ENCODE measurements at regions not wholly inside any gene's neighbourhood (a gene's known extent, or its start where the extent isn't known, plus 50 kb on each side); places are given as distances from the start of the nearest gene placed in this dataset.
A peak's percentile ranks its signal among the peaks of the same experiment; 100 is the strongest.

DNA sequence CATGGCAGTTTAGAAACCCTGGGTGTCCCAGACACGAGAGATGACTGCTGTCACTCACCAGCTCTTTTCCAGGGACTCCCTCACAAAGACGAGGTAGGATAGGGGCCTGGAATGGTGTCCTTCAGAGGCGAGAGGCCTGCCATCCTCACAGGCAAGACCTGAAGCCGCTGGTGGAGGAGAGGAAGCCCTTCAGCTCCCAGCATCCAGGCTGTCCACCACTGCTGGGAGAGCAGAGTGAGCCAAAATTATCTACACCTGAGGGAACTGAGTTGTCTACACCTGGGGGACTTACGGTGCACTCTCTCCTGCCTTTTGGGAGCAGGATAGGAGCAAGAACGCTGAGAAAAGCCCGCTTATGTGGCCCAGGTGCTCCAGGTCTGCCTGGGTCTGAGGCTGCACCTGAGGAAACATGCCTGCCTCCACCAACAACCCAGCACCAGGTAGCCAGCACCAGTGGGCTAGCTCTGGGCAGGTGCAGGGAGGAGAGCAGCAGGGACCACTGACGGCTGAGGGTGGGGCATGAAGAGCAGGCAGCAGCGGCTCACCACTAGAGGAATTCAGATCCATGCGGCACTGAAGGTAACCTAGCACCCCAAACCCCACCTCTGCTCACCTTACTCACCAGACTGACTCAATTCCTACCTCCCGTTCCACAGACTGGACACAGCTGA lies 357.2 kb downstream of the SH2D4B start (continued):
- TF ChIP-seq, protein P1, sequence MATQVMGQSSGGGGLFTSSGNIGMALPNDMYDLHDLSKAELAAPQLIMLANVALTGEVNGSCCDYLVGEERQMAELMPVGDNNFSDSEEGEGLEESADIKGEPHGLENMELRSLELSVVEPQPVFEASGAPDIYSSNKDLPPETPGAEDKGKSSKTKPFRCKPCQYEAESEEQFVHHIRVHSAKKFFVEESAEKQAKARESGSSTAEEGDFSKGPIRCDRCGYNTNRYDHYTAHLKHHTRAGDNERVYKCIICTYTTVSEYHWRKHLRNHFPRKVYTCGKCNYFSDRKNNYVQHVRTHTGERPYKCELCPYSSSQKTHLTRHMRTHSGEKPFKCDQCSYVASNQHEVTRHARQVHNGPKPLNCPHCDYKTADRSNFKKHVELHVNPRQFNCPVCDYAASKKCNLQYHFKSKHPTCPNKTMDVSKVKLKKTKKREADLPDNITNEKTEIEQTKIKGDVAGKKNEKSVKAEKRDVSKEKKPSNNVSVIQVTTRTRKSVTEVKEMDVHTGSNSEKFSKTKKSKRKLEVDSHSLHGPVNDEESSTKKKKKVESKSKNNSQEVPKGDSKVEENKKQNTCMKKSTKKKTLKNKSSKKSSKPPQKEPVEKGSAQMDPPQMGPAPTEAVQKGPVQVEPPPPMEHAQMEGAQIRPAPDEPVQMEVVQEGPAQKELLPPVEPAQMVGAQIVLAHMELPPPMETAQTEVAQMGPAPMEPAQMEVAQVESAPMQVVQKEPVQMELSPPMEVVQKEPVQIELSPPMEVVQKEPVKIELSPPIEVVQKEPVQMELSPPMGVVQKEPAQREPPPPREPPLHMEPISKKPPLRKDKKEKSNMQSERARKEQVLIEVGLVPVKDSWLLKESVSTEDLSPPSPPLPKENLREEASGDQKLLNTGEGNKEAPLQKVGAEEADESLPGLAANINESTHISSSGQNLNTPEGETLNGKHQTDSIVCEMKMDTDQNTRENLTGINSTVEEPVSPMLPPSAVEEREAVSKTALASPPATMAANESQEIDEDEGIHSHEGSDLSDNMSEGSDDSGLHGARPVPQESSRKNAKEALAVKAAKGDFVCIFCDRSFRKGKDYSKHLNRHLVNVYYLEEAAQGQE (IDR thresholded peaks at IDR 0.05; ENCODE audit: low read depth, low read length): no peak
- TF ChIP-seq FOSL2 (IDR thresholded peaks at IDR 0.05; ENCODE audit: borderline replicate concordance, low read depth): no peak
- TF ChIP-seq GABPA (IDR thresholded peaks at IDR 0.05; ENCODE audit: low read depth): no peak
- no peak for TF ChIP-seq JUND (IDR thresholded peaks at IDR 0.05)
- no peak for TF ChIP-seq RAD21 (IDR thresholded peaks at IDR 0.05; ENCODE audit: low read length)
- TF ChIP-seq CHD2 (IDR thresholded peaks at IDR 0.05; ENCODE audit: low read length, partially characterized antibody): no peak
- TF ChIP-seq SIN3A (IDR thresholded peaks at IDR 0.05; ENCODE audit: borderline replicate concordance, low read depth, low read length): no peak
- no peak for TF ChIP-seq MEF2A (IDR thresholded peaks at IDR 0.05; ENCODE audit: borderline replicate concordance, low read depth)
- no peak for TF ChIP-seq POLR2AphosphoS5 (IDR thresholded peaks at IDR 0.05; ENCODE audit: low read depth, low read length)
- TF ChIP-seq RCOR1 (IDR thresholded peaks at IDR 0.05; ENCODE audit: low read length): no peak
- TF ChIP-seq, protein P2, sequence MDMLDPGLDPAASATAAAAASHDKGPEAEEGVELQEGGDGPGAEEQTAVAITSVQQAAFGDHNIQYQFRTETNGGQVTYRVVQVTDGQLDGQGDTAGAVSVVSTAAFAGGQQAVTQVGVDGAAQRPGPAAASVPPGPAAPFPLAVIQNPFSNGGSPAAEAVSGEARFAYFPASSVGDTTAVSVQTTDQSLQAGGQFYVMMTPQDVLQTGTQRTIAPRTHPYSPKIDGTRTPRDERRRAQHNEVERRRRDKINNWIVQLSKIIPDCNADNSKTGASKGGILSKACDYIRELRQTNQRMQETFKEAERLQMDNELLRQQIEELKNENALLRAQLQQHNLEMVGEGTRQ (IDR thresholded peaks at IDR 0.05; ENCODE audit: borderline replicate concordance, low read depth, low read length): no peak
- TF ChIP-seq FOXJ3 (CRISPR knock-in tag; IDR thresholded peaks at IDR 0.05): no peak
- TF ChIP-seq MXI1 (IDR thresholded peaks at IDR 0.05; ENCODE audit: low read depth, low read length): no peak

DNA sequence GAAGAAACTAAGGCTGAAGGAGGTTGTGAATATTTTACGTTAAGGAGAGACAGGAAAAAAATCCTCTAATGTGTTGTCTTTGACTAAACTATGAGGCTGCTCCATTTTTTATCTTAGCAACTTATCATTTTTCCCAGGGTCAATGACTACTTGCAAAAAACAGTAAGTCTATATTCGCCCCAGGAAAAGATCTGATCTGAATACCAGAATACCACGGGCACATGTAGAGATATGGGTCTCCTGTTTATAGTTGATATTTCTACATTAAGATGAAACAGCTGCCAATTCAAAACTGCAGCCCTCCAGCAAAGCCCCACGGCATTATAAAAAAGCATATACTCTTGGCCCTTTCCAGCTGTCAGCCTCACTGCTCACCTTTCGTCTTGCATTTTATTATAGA lies 358.4 kb downstream of the SH2D4B start:
- POLR2A ChIA-PET: no interaction called here
- Histone ChIP-seq H3K36me3 (replicated peaks in 1 of 2; ENCODE audit: control insufficient read depth in 1 of 2, insufficient read depth in 2 of 2, low read length in 1 of 2) (no peaks in the 10 kb centered on the region), H4K20me1 (ENCODE audit: insufficient read depth) (no peaks in the 10 kb centered on the region), H3K27ac (ENCODE audit: low read depth in 2 of 2, low read length in 1 of 2) (no peak overlapping the region), H3K4me2 (no peak overlapping the region), H3F3A (replicated peaks; ENCODE audit: insufficient read depth) (no peaks in the 10 kb centered on the region), H3K9ac (no peak overlapping the region), H3K9me3 (no peaks in the 10 kb centered on the region), H3K9me2 (no peaks in the 10 kb centered on the region), H3K4me3 (ENCODE audit: low read depth in 2 of 2, low read length in 1 of 2) (no peak overlapping the region), H3K27me3 (ENCODE audit: insufficient read depth) (no peaks in the 10 kb centered on the region), H2AFZ (ENCODE audit: low read depth) (no peak overlapping the region), H3K4me1 (ENCODE audit: control insufficient read depth in 1 of 2, insufficient read depth in 2 of 2, low read depth in 1 of 2, low read length in 1 of 2) (no peaks in the 10 kb centered on the region), H3K79me2 (ENCODE audit: insufficient read depth) (no peaks in the 10 kb centered on the region)
- WGBS (ENCODE audit: low lambda C conversion rate): 2% methylated on average over 5 of the region's 5 CpGs
- 0 out of 2 replicates have a peak, but pooled peaks have one; percentile 12 for TF ChIP-seq GATA2 (CRISPR knock-in tag; IDR thresholded peaks at IDR 0.05)
- TF ChIP-seq SIN3A (IDR thresholded peaks at IDR 0.05; ENCODE audit: borderline replicate concordance, low read depth, low read length): no peak
- CTCF ChIA-PET: no interaction called here
- DNase-seq: no peak
